Dermis blood vessel endothelial cell (primary cell): ENCODE measurements at regions not wholly inside any gene's neighbourhood (a gene's known extent, or its start where the extent isn't known, plus 50 kb on each side); places are given as distances from the start of the nearest gene placed in this dataset.

Source experiments
- DNase-seq: peaks from one replicate; pipeline ENCODE4 v3.0.0; 2010

DNA sequence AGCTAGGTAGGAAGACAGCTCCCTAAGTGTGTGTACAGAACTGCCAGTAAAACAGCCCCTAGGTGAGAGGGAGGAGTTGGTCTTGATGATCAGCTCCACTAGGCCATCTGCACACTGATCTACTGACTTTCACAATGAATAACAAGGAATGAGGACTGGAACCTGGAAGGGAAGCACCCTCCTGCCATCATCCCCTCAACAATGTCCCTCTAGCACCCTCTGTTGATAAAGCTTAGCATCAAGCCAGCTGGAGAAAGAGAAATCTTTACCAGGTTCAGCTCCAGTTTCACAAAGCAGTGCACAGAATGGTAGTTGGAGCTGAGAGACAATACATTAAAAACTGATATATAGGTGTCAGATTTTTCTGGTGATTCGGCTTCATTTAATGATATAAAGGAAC lies 57.2 kb upstream of the IRAK1BP1 start:
- peak; percentile 75 for DNase-seq

- DNase-seq: no peak
Observed at GRCh38 chr6:78810698-78811097, 56.7 kb upstream of the IRAK1BP1 start.
